ENCODE measurements at regions not wholly inside any gene's neighbourhood (a gene's known extent, or its start where the extent isn't known, plus 50 kb on each side); places are given as distances from the start of the nearest gene placed in this dataset.

DNA sequence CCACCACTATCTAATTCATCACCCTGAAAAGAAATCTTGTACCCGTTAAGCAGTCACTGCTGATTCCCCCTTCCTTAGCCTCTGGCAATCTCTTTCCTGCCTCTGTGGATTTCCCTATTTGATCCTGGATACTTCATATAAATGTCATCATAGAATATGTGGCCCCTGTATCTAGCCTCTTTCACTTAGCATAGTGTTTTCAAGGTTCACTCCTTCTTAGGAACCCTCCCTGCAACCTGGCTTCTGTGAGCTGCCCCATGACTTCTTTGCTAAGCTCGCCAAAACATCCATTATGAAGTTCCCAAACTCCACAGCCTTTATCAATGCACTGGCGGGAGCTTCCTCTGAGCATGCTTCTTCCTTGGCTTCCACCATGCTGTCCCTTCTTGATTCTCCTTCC is 70.8 kb upstream of the PDZD8 start (continued):
- no peak for TF ChIP-seq SMC3 (conservative IDR thresholded peaks at IDR 0.05; ENCODE audit: insufficient read depth, low read depth, low read length)
- TF ChIP-seq ZNF551 (CRISPR knock-in tag; IDR thresholded peaks at IDR 0.05), result no peak
- TF ChIP-seq PRMT5 (CRISPR knock-in tag; IDR thresholded peaks at IDR 0.05), result no peak
- TF ChIP-seq PTRF (tag; IDR thresholded peaks at IDR 0.05), result no peak
- no peak for TF ChIP-seq ZNF696 (CRISPR knock-in tag; conservative IDR thresholded peaks at IDR 0.05)
- TF ChIP-seq FOXP1 (CRISPR knock-in tag; IDR thresholded peaks at IDR 0.05), result no peak

DNA sequence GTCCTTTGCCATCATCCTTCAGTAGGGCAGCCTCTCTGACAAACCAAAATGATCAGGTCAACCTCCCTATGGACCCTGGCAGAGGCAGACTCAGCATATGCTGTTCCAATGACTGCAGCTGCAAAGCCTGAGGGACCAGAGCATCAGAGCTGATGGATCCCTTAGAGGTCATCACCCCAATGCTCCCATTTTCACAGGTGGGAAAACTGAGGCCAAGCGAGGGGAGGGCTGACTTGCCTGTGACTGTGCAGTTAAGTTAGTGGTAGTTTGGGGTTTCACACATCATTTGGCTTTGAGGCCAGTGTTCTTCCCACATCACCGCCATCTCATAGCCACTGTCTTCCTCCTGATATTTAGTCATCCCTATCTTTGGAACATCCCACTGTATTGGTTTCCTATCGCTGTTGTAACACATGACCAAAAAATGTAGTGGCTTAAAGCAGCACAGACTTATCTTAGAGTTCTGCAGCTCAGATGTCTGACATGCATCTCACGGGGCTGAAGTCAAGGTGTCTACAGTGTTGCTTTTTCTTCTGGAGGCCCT is 69.3 kb upstream of the PDZD8 start:
- no peak overlapping the region for H2AFZ ChIP-seq (ENCODE audit: low read depth, low read length)
- H3K4me3 ChIP-seq, result no peak overlapping the region
- DNase-seq (ENCODE audit: extremely low read depth in 1 of 4, low spot score in 3 of 4) (no peak), ATAC-seq (no peak), FAIRE-seq (no peak)
- H3K9me1 ChIP-seq (ENCODE audit: control insufficient read depth, insufficient read depth, low read length), result no peaks in the 10 kb centered on the region
- 41% methylated on average over 4 of the region's 4 CpGs for whole genome bisulfite sequencing (ENCODE audit: insufficient coverage, low coverage, missing lambda C conversion rate)
- no peaks in the 10 kb centered on the region for H4K20me1 ChIP-seq (replicated peaks; ENCODE audit: control insufficient read depth, insufficient read depth, low read length)
- TF ChIP-seq, protein P1, sequence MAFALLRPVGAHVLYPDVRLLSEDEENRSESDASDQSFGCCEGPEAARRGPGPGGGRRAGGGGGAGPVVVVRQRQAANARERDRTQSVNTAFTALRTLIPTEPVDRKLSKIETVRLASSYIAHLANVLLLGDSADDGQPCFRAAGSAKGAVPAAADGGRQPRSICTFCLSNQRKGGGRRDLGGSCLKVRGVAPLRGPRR (CRISPR knock-in tag; IDR thresholded peaks at IDR 0.05), result no peak
- TF ChIP-seq RBM25 (IDR thresholded peaks at IDR 0.05; ENCODE audit: low read depth, low read length, severe bottlenecking) (peak; percentile 66), FOSL1 (tag; conservative IDR thresholded peaks at IDR 0.05) (peak; percentile 36; the same call in 1 of the 2 replicates), CBFA2T3 (IDR thresholded peaks at IDR 0.05) (peak; percentile 37; the same call in 1 of the 2 replicates)
- TF ChIP-seq, protein P2, sequence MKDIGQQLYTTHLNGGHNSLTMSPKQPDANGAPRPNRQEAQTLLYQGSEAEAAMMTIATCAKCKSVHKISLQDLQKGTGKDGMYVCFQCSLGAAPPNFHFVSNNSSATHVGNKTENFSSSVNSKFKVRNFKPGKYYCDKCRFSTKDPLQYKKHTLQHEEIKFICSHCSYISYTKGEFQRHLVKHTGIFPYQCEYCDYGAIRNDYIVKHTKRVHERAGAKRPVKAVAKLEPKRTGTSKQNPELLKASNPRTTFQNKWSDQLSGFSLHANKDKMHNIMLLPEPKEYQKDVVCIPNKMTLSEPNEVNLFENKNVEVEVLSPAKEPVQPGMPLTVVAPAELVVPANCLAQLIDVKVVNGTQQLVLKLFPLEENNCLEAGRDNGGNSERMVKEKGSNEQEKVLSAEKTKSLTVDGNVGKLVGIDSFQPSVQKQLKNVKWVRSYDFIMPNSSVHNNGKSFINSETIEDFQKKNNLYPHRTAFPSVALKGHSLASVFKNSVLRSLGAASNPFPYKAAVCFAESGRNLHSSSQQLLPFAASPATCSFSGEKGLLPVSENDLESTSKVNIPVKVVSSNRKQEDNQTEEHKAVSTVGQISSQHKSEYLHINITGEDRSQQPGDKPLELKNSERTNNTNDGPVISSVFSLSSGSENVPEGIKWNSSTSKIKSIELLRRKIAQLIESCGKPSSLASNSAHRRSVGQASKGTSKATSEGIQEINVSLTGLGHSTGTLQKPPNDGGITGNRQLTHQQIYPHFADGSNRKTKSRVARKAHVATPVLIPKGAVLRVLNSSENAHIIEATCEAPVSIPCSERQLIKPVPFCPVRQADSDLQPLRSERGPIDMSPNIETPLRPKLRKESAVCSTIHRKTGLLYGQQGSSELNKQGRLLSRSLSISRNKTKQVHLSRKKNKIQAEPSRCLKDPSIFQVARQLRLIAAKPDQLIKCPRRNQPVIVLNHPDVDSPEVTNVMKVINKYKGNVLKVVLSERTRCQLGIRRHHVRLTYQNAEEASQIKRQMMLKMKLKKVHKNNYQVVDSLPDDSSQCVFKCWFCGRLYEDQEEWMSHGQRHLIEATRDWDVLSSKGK (CRISPR knock-in tag; IDR thresholded peaks at IDR 0.05), result no peak
- H3K9me3 ChIP-seq (replicated peaks; ENCODE audit: control insufficient read depth, insufficient read depth, low read depth, low read length), result peaks cover 8% of the 10 kb centered on the region
- peaks cover 12 to 14% of the 10 kb centered on the region in 2 experiments; a peak in 3 of 5 replicates for H3K4me1 ChIP-seq (replicated peaks in 1 of 2; ENCODE audit: control insufficient read depth in 2 of 2, insufficient read depth in 2 of 2, low read length in 2 of 2)
- POLR2A ChIA-PET, result no interaction called here
- in situ Hi-C loops (cut with MboI), result loop anchor here (25.0 kb wide), 1 partner anchor 207 kb away; the partner anchor contains the start of gene SLC18A2
- no peaks in the 10 kb centered on the region for H3K36me3 ChIP-seq (ENCODE audit: control insufficient read depth, insufficient read depth, low read length)
- CTCF ChIA-PET (ENCODE audit: low intra/inter-chr PET ratio), result interaction anchor here (0.8 kb wide), 1 partner anchor 228 kb away, joined by 4 read pairs; no protein-coding TSS in a partner anchor
- no peaks in the 10 kb centered on the region for H3K27me3 ChIP-seq (ENCODE audit: control insufficient read depth in 2 of 2, insufficient read depth in 2 of 2, low read length in 2 of 2)
- H3K4me2 ChIP-seq (ENCODE audit: insufficient read depth, low read length), result no peak overlapping the region
- intact Hi-C loops (cut with micrococcal nuclease), result loop anchor here (10.0 kb wide), 1 partner anchor 120 kb away; no protein-coding TSS in a partner anchor
- no TSS peak for BruUV-seq (replicated peaks)
- H3K9ac ChIP-seq (ENCODE audit: insufficient read depth in 1 of 2, low read depth in 2 of 2, low read length in 2 of 2), result no peak overlapping the region
- H3K27ac ChIP-seq (ENCODE audit: extremely low read depth, low read depth, low read length), result no peak overlapping the region
- no peaks in the 10 kb centered on the region for H3K79me2 ChIP-seq (ENCODE audit: control insufficient read depth, insufficient read depth, low read length)

Data from K562 (cell line).